MCF 10A (cell line): ENCODE measurements at regions not wholly inside any gene's neighbourhood (a gene's known extent, or its start where the extent isn't known, plus 50 kb on each side); places are given as distances from the start of the nearest gene placed in this dataset.
"Not testable (repeated sequence)": the region's sequence is repeated elsewhere in the genome, so short reads cannot be mapped to it uniquely, and the experiment has no call there.

Source experiments
- BruUV-seq: library from RNA; stranded (reverse); fragments of 400-500 nt; replicated peaks from 2 replicates; lab custom pipeline; 2021; lab: Mats Ljungman, UMichigan
- CTCF ChIA-PET: fragments of 300-600 bp; sonication (Branson Sonifier 250); formaldehyde crosslinking; extraction: SDS; loops from one replicate; lab custom pipeline; 2021; ENCODE audit warnings: antibody characterized with exemption, inconsistent platforms; lab: Yijun Ruan, JAX
- POLR2A ChIA-PET: fragments of 300-600, 350-650 bp; sonication (Branson Sonifier 250); formaldehyde crosslinking; extraction: SDS; loops from one replicate; lab custom pipeline; 2020; ENCODE audit warnings: antibody characterized with exemption, inconsistent platforms; lab: Yijun Ruan, JAX
- DNase-seq: peaks from one replicate; pipeline ENCODE4 v3.0.0-alpha.2; 2018; ENCODE audit not compliant: unreplicated experiment
- H3K27ac Mint-ChIP-seq: one replicate; pipeline ENCODE4 v1.8.0; 2022; ENCODE audit warnings: mild to moderate bottlenecking, low read depth, mixed read lengths; ENCODE audit not compliant: unreplicated experiment
- H3K27me3 Mint-ChIP-seq: one replicate; pipeline ENCODE4 v1.8.0; 2022; ENCODE audit warnings: mixed read lengths; ENCODE audit not compliant: insufficient read depth, unreplicated experiment
- H3K36me3 Mint-ChIP-seq: one replicate; pipeline ENCODE4 v1.8.0; 2022; ENCODE audit warnings: mild to moderate bottlenecking, moderate library complexity, mixed read lengths; ENCODE audit not compliant: insufficient read depth, unreplicated experiment
- H3K4me1 Mint-ChIP-seq: one replicate; pipeline ENCODE4 v1.8.0; 2022; ENCODE audit warnings: mixed read lengths; ENCODE audit not compliant: insufficient read depth, unreplicated experiment
- H3K4me3 Mint-ChIP-seq: one replicate; pipeline ENCODE4 v1.8.0; 2022; ENCODE audit warnings: mild to moderate bottlenecking, moderate library complexity, mixed read lengths; ENCODE audit not compliant: unreplicated experiment
- H3K9me3 Mint-ChIP-seq: one replicate; pipeline ENCODE4 v1.8.0; 2022; ENCODE audit warnings: mixed read lengths; ENCODE audit not compliant: unreplicated experiment
- CTCF ChIP-seq: fragments of 200-600 bp; IDR thresholded peaks from one replicate; pipeline ENCODE4 v1.8.0; 2022; ENCODE audit warnings: antibody characterized with exemption, mild to moderate bottlenecking; ENCODE audit not compliant: unreplicated experiment
- intact Hi-C: fragments of 100-400 bp; cut with micrococcal nuclease; formaldehyde crosslinking; loops from 2 replicates; pipeline ENCODE4 v1.14.1; 2022

DNA sequence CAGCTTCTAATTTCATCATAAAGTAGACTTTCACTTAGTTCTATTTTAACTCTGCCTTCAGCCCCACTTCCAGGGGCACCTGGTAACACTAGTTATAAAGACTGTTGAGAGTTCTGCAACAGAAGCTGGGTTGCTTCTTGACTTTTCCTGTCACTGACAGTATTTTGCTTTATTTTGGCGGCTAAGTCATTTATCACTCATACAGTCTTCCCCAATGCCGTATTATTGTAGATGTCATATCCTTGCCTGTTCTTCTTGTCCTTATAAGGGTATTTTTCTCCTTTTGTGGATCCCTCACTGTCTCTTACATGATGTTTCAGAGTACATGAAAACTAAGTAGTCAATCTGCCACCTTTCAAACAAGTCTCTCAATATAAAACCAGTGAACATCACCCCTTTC is 369.0 kb upstream of the PPP2R3A start:
- no peak for DNase-seq
- no peak overlapping the region for H3K27ac Mint-ChIP-seq
- no peaks in the 10 kb centered on the region for H3K27me3 Mint-ChIP-seq
- BruUV-seq: no TSS peak
- CTCF ChIA-PET: no interaction called here
- no peaks in the 10 kb centered on the region for H3K4me1 Mint-ChIP-seq
- no peak for TF ChIP-seq CTCF
- no peaks in the 10 kb centered on the region for H3K36me3 Mint-ChIP-seq
- intact Hi-C loops: no loop called here
- H3K4me3 Mint-ChIP-seq: no peak overlapping the region
- H3K9me3 Mint-ChIP-seq: peaks cover 6% of the 10 kb centered on the region
- POLR2A ChIA-PET: no interaction called here

GRCh38 chr3:135597855-135598254 is 367.7 kb upstream of the PPP2R3A start:
- TF ChIP-seq CTCF: no peak
- Mint-ChIP-seq H3K27ac (no peak overlapping the region), H3K27me3 (no peaks in the 10 kb centered on the region), H3K4me1 (no peaks in the 10 kb centered on the region), H3K36me3 (no peaks in the 10 kb centered on the region), H3K4me3 (no peak overlapping the region), H3K9me3 (peaks cover 6% of the 10 kb centered on the region)
- DNase-seq: no peak
- CTCF ChIA-PET: no interaction called here
- no TSS peak for BruUV-seq
- POLR2A ChIA-PET: no interaction called here
- intact Hi-C loops: no loop called here

- POLR2A ChIA-PET: no interaction called here
- BruUV-seq: no TSS peak
- Mint-ChIP-seq H3K27me3 (no peaks in the 10 kb centered on the region), H3K9me3 (peaks cover 6% of the 10 kb centered on the region), H3K4me1 (no peaks in the 10 kb centered on the region), H3K4me3 (no peak overlapping the region), H3K36me3 (no peaks in the 10 kb centered on the region), H3K27ac (no peak overlapping the region)
- CTCF ChIA-PET: interaction anchor here (0.7 kb wide), 1 partner anchor 82 kb away, joined by 3 read pairs; no protein-coding TSS in a partner anchor
- intact Hi-C loops: no loop called here
- no peak for TF ChIP-seq CTCF
- no peak for DNase-seq
Measured at GRCh38 chr3:135598597-135598996, 366.9 kb upstream of the PPP2R3A start.

DNA sequence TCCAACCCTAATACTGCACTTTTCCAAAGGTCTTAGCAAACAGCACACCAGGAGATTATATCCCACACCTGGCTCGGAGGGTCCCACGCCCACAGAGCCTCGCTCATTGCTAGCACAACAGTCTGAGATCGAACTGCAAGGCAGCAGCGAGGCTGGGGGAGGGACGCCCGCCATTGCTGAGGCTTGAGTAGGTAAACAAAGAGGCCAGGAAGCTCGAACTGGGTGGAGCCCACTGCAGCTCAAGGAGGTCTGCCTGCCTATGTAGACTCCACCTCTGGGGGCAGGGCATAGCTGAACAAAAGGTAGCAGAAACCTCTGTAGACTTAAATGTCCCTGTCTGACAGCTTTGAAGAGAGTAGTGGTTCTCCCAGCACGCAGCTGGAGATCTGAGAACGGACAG is 361.0 kb upstream of the PPP2R3A start:
- H3K4me1 Mint-ChIP-seq, POLR2A ChIA-PET, BruUV-seq, H3K27ac Mint-ChIP-seq, DNase-seq, H3K27me3 Mint-ChIP-seq, H3K4me3 Mint-ChIP-seq, CTCF ChIA-PET, H3K36me3 Mint-ChIP-seq, H3K9me3 Mint-ChIP-seq, intact Hi-C loops: not testable (repeated sequence)

DNA sequence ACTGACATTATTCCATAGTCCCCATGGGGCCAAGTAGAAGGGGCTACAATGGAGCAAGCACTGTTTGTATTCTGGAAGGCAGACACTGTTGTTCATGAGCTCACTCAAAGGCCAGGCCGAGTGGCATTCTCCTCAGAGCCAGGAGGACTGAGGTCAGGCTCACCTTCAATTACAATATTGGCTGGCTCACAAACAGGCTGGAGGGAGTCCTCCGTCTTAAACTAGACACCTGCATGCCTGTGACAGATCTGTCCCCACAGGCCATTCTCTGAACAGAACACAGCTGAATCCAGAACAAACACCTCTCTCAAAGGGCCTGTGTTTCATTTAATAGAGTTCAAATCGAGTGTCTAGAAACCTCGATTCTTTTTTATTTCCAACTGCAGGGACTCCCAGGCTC is 347.4 kb upstream of the PPP2R3A start:
- CTCF ChIA-PET: no interaction called here
- Mint-ChIP-seq H3K36me3 (no peaks in the 10 kb centered on the region), H3K27ac (no peak overlapping the region), H3K27me3 (no peaks in the 10 kb centered on the region), H3K9me3 (peaks cover 7% of the 10 kb centered on the region), H3K4me3 (no peak overlapping the region), H3K4me1 (no peaks in the 10 kb centered on the region)
- intact Hi-C loops: no loop called here
- POLR2A ChIA-PET: interaction anchor here (0.5 kb wide), 1 partner anchor 1052 kb away, joined by 3 read pairs; no protein-coding TSS in a partner anchor
- no peak for DNase-seq
- BruUV-seq: no TSS peak
- no peak for TF ChIP-seq CTCF
